ENCODE measurements at regions not wholly inside any gene's neighbourhood (a gene's known extent, or its start where the extent isn't known, plus 50 kb on each side); places are given as distances from the start of the nearest gene placed in this dataset.

GRCh38 chr12:29929295-29929694, 145.6 kb upstream of the TMTC1 start:
- TF ChIP-seq POLR2AphosphoS5 (IDR thresholded peaks at IDR 0.05) = no peak
- TF ChIP-seq, protein P1, sequence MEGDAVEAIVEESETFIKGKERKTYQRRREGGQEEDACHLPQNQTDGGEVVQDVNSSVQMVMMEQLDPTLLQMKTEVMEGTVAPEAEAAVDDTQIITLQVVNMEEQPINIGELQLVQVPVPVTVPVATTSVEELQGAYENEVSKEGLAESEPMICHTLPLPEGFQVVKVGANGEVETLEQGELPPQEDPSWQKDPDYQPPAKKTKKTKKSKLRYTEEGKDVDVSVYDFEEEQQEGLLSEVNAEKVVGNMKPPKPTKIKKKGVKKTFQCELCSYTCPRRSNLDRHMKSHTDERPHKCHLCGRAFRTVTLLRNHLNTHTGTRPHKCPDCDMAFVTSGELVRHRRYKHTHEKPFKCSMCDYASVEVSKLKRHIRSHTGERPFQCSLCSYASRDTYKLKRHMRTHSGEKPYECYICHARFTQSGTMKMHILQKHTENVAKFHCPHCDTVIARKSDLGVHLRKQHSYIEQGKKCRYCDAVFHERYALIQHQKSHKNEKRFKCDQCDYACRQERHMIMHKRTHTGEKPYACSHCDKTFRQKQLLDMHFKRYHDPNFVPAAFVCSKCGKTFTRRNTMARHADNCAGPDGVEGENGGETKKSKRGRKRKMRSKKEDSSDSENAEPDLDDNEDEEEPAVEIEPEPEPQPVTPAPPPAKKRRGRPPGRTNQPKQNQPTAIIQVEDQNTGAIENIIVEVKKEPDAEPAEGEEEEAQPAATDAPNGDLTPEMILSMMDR (IDR thresholded peaks at IDR 0.05) = no peak

All from breast epithelium (tissue), 3 donors.